ENCODE measurements at regions not wholly inside any gene's neighbourhood (a gene's known extent, or its start where the extent isn't known, plus 50 kb on each side); places are given as distances from the start of the nearest gene placed in this dataset.

DNA sequence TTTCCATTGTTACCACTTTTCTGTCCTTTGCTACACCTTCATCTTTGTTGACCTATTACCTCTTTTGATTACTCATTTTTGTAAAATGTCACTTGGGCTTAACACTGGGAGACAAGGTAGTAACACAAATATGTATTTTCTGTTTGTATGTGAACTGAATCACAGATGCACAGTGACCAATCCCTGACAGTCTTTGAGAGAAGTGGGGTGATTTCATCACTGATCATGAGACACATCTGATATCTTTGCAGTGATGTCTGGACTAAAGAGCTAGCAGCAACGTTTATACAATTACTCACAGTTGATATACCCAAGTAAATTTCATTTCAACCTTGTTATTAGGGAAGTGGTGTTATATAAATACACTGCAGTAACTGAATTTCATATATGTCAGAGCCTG lies 1397.4 kb upstream of the SPRY2 start:
- Histone ChIP-seq H3K4me2 (replicated peaks; ENCODE audit: extremely low read depth, low read length, poor library complexity, severe bottlenecking) (no peak overlapping the region), H3K4me1 (ENCODE audit: control insufficient read depth in 1 of 2, insufficient read depth in 2 of 2, low read length in 2 of 2) (no peaks in the 10 kb centered on the region), H3K36me3 (replicated peaks in 1 of 2; ENCODE audit: control insufficient read depth in 1 of 2, insufficient read depth in 2 of 2, low read length in 2 of 2) (no peaks in the 10 kb centered on the region), H3K27ac (ENCODE audit: low read depth in 1 of 2, low read length in 2 of 2) (no peak overlapping the region), H3K9me3 (replicated peaks in 1 of 2; ENCODE audit: control insufficient read depth in 1 of 2, insufficient read depth in 1 of 2, low read length in 2 of 2) (peaks cover 12 to 26% of the 10 kb centered on the region in 2 donors), H4K20me1 (ENCODE audit: insufficient read depth, low read length) (no peaks in the 10 kb centered on the region), H2AFZ (ENCODE audit: insufficient read depth, low read depth, low read length, poor library complexity, severe bottlenecking) (no peak overlapping the region), H3K9ac (ENCODE audit: insufficient read depth, low read length, poor library complexity, severe bottlenecking) (no peak overlapping the region), H3K27me3 (ENCODE audit: control insufficient read depth in 2 of 2, insufficient read depth in 2 of 2, low read length in 2 of 2) (no peaks in the 10 kb centered on the region), H3K79me2 (ENCODE audit: insufficient read depth, low read length) (no peaks in the 10 kb centered on the region), H3K4me3 (replicated peaks in 1 of 3; ENCODE audit: low read depth in 2 of 3, low read length in 3 of 3) (no peak overlapping the region)
- TF ChIP-seq, protein P1, sequence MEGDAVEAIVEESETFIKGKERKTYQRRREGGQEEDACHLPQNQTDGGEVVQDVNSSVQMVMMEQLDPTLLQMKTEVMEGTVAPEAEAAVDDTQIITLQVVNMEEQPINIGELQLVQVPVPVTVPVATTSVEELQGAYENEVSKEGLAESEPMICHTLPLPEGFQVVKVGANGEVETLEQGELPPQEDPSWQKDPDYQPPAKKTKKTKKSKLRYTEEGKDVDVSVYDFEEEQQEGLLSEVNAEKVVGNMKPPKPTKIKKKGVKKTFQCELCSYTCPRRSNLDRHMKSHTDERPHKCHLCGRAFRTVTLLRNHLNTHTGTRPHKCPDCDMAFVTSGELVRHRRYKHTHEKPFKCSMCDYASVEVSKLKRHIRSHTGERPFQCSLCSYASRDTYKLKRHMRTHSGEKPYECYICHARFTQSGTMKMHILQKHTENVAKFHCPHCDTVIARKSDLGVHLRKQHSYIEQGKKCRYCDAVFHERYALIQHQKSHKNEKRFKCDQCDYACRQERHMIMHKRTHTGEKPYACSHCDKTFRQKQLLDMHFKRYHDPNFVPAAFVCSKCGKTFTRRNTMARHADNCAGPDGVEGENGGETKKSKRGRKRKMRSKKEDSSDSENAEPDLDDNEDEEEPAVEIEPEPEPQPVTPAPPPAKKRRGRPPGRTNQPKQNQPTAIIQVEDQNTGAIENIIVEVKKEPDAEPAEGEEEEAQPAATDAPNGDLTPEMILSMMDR (IDR thresholded peaks at IDR 0.05), result no peak
- intact Hi-C loops (cut with micrococcal nuclease), result no loop called here
- Mint-ChIP-seq H3K36me3 (no peaks in the 10 kb centered on the region), H3K27ac (no peak overlapping the region), H3K4me1 (no peaks in the 10 kb centered on the region), H3K9me3 (peaks cover 2 to 13% (median 6%) of the 10 kb centered on the region in 7 donors), H3K4me3 (no peak overlapping the region), H3K27me3 (ENCODE audit: low read depth in 3 of 3) (no peaks in the 10 kb centered on the region)
- no peak for DNase-seq
- no CpG with 5 or more reads among the region's 1 CpG for WGBS (ENCODE audit: insufficient coverage)

GRCh38 chr13:81726037-81726726 lies 1385.3 kb upstream of the SPRY2 start:
- H3K9me3 ChIP-seq (replicated peaks in 1 of 2; ENCODE audit: control insufficient read depth in 1 of 2, insufficient read depth in 1 of 2, low read length in 2 of 2), result peaks cover 12 to 17% of the 10 kb centered on the region in 2 donors
- Mint-ChIP-seq H3K36me3 (no peaks in the 10 kb centered on the region), H3K27ac (no peak overlapping the region), H3K27me3 (ENCODE audit: low read depth in 3 of 3) (no peaks in the 10 kb centered on the region), H3K9me3 (peaks cover 2 to 15% (median 5%) of the 10 kb centered on the region in 7 donors), H3K4me1 (no peaks in the 10 kb centered on the region), H3K4me3 (no peak overlapping the region)
- H3K4me1 ChIP-seq (ENCODE audit: control insufficient read depth in 1 of 2, insufficient read depth in 2 of 2, low read length in 2 of 2), result no peaks in the 10 kb centered on the region
- no peak overlapping the region for H3K27ac ChIP-seq (ENCODE audit: low read depth in 1 of 2, low read length in 2 of 2)
- intact Hi-C loops (cut with micrococcal nuclease), result no loop called here
- no peaks in the 10 kb centered on the region for H3K79me2 ChIP-seq (ENCODE audit: insufficient read depth, low read length)
- DNase-seq, result no peak
- H3K9ac ChIP-seq (ENCODE audit: insufficient read depth, low read length, poor library complexity, severe bottlenecking), result no peak overlapping the region
- H3K4me3 ChIP-seq (replicated peaks in 1 of 3; ENCODE audit: low read depth in 2 of 3, low read length in 3 of 3), result no peak overlapping the region
- TF ChIP-seq, protein P1 (IDR thresholded peaks at IDR 0.05), result no peak
- WGBS (ENCODE audit: insufficient coverage), result 98% methylated on average over 10 of the region's 14 CpGs
- H3K36me3 ChIP-seq (replicated peaks in 1 of 2; ENCODE audit: control insufficient read depth in 1 of 2, insufficient read depth in 2 of 2, low read length in 2 of 2), result no peaks in the 10 kb centered on the region
- H4K20me1 ChIP-seq (ENCODE audit: insufficient read depth, low read length), result no peaks in the 10 kb centered on the region
- H3K4me2 ChIP-seq (replicated peaks; ENCODE audit: extremely low read depth, low read length, poor library complexity, severe bottlenecking), result no peak overlapping the region
- no peak overlapping the region for H2AFZ ChIP-seq (ENCODE audit: insufficient read depth, low read depth, low read length, poor library complexity, severe bottlenecking)
- no peaks in the 10 kb centered on the region for H3K27me3 ChIP-seq (ENCODE audit: control insufficient read depth in 2 of 2, insufficient read depth in 2 of 2, low read length in 2 of 2)

Measured in CD14-positive monocyte (primary cell).